Neural crest cell (in vitro differentiated cells): ENCODE measurements at regions not wholly inside any gene's neighbourhood (a gene's known extent, or its start where the extent isn't known, plus 50 kb on each side); places are given as distances from the start of the nearest gene placed in this dataset.
"Not testable (repeated sequence)": the region's sequence is repeated elsewhere in the genome, so short reads cannot be mapped to it uniquely, and the experiment has no call there.

Experiments
- DNase-seq: peaks from one replicate; pipeline ENCODE4 v3.0.0; 2021; ENCODE audit warnings: low read depth, mixed read lengths, low spot score
- H3K27ac Mint-ChIP-seq: one replicate; pipeline ENCODE4 v1.8.0; 2021; ENCODE audit warnings: mild to moderate bottlenecking, mixed read lengths; ENCODE audit not compliant: unreplicated experiment
- H3K27me3 Mint-ChIP-seq: 2 replicates; pipeline ENCODE4 v1.8.0; 2021; ENCODE audit warnings: low read depth, mild to moderate bottlenecking, mixed read lengths
- H3K36me3 Mint-ChIP-seq: 2 replicates; pipeline ENCODE4 v1.8.0; 2021; ENCODE audit warnings: low read depth, mild to moderate bottlenecking, mixed read lengths
- H3K4me1 Mint-ChIP-seq: 2 replicates; pipeline ENCODE4 v1.8.0; 2021; ENCODE audit warnings: mixed read lengths
- H3K4me3 Mint-ChIP-seq: one replicate; pipeline ENCODE4 v1.8.0; 2021; ENCODE audit warnings: mild to moderate bottlenecking, mixed read lengths
- H3K9me3 Mint-ChIP-seq: 2 replicates; pipeline ENCODE4 v1.8.0; 2021; ENCODE audit warnings: mixed read lengths
- CTCF ChIP-seq: fragments of 200-600 bp; sonication (generic); conservative IDR thresholded peaks from 2 replicates; pipeline ENCODE4 v1.5.0; 2021; ENCODE audit warnings: antibody characterized with exemption, mild to moderate bottlenecking

- no peak for DNase-seq
- Mint-ChIP-seq H3K9me3 (no peaks in the 10 kb centered on the region), H3K36me3 (no peaks in the 10 kb centered on the region), H3K4me1 (no peaks in the 10 kb centered on the region), H3K27me3 (no peaks in the 10 kb centered on the region), H3K27ac (no peak overlapping the region), H3K4me3 (no peak overlapping the region)
- no peak for TF ChIP-seq CTCF
Observed at GRCh38 chr3:144831955-144832716, 860.5 kb downstream of the DIPK2A start.

GRCh38 chr3:144839991-144840390 lies 868.4 kb downstream of the DIPK2A start:
- H3K4me3 Mint-ChIP-seq = no peak overlapping the region
- H3K4me1 Mint-ChIP-seq = no peaks in the 10 kb centered on the region
- no peak overlapping the region for H3K27ac Mint-ChIP-seq
- peaks cover 2% of the 10 kb centered on the region for H3K36me3 Mint-ChIP-seq
- DNase-seq = no peak
- H3K27me3 Mint-ChIP-seq = no peaks in the 10 kb centered on the region
- no peak for TF ChIP-seq CTCF
- no peaks in the 10 kb centered on the region for H3K9me3 Mint-ChIP-seq

GRCh38 chr3:144840866-144841265 lies 869.2 kb downstream of the DIPK2A start:
- Mint-ChIP-seq H3K4me3 (no peak overlapping the region), H3K9me3 (no peaks in the 10 kb centered on the region), H3K27me3 (no peaks in the 10 kb centered on the region), H3K27ac (no peak overlapping the region), H3K4me1 (no peaks in the 10 kb centered on the region), H3K36me3 (peaks cover 2% of the 10 kb centered on the region)
- DNase-seq = no peak
- TF ChIP-seq CTCF = no peak

GRCh38 chr3:144843099-144843498 lies 871.5 kb downstream of the DIPK2A start:
- Mint-ChIP-seq H3K4me1 (no peaks in the 10 kb centered on the region), H3K9me3 (no peaks in the 10 kb centered on the region), H3K27me3 (no peaks in the 10 kb centered on the region), H3K27ac (no peak overlapping the region), H3K4me3 (no peak overlapping the region), H3K36me3 (peaks cover 2% of the 10 kb centered on the region)
- TF ChIP-seq CTCF = peak; percentile 24
- DNase-seq = no peak

- H3K27ac Mint-ChIP-seq = no peak overlapping the region
- no peak for TF ChIP-seq CTCF
- no peak for DNase-seq
- H3K4me3 Mint-ChIP-seq = no peak overlapping the region
- H3K4me1 Mint-ChIP-seq = no peaks in the 10 kb centered on the region
- no peaks in the 10 kb centered on the region for H3K27me3 Mint-ChIP-seq
- H3K9me3 Mint-ChIP-seq = no peaks in the 10 kb centered on the region
- H3K36me3 Mint-ChIP-seq = no peaks in the 10 kb centered on the region
Observed at GRCh38 chr3:144852999-144853398, 881.4 kb downstream of the DIPK2A start.

- not testable (repeated sequence) for H3K36me3 Mint-ChIP-seq, H3K4me3 Mint-ChIP-seq, H3K4me1 Mint-ChIP-seq, H3K9me3 Mint-ChIP-seq, H3K27ac Mint-ChIP-seq, H3K27me3 Mint-ChIP-seq, DNase-seq
Observed at GRCh38 chr3:144854020-144854419, 882.4 kb downstream of the DIPK2A start.
